Smooth muscle cell (in vitro differentiated cells): ENCODE measurements at regions not wholly inside any gene's neighbourhood (a gene's known extent, or its start where the extent isn't known, plus 50 kb on each side); places are given as distances from the start of the nearest gene placed in this dataset.

Experiments
- DNase-seq: peaks from one replicate; lab custom pipeline; 2025; ENCODE audit not compliant: unreplicated experiment; lab: John Stamatoyannopoulos, UW
- H2AFZ ChIP-seq: fragments of 200-600 bp; sonication (generic); 2 replicates; pipeline ENCODE4 v1.6.0; 2016; ENCODE audit warnings: antibody characterized with exemption, low read depth, mild to moderate bottlenecking
- H3F3A ChIP-seq: fragments of 200-600 bp; sonication (generic); 2 replicates; pipeline ENCODE4 v1.6.0; 2017; ENCODE audit warnings: antibody characterized with exemption, low read depth
- H3K27ac ChIP-seq: fragments of 200-600 bp; sonication (generic); 2 replicates; pipeline ENCODE4 v1.5.1; 2016; ENCODE audit warnings: low read depth, mild to moderate bottlenecking
- H3K27me3 ChIP-seq: fragments of 200-600 bp; sonication (generic); 2 replicates; pipeline ENCODE4 v1.6.1; 2016; ENCODE audit warnings: low read depth, mild to moderate bottlenecking
- H3K36me3 ChIP-seq: fragments of 200-600 bp; sonication (generic); 2 replicates; pipeline ENCODE4 v1.5.1; 2016; ENCODE audit warnings: low read depth
- H3K4me1 ChIP-seq: fragments of 200-600 bp; sonication (generic); 2 replicates; pipeline ENCODE4 v1.5.1; 2016; ENCODE audit warnings: low read depth
- H3K4me2 ChIP-seq: fragments of 200-600 bp; sonication (generic); 2 replicates; pipeline ENCODE4 v1.6.0; 2016; ENCODE audit warnings: mild to moderate bottlenecking
- H3K4me3 ChIP-seq: fragments of 200-600 bp; sonication (generic); 2 replicates; pipeline ENCODE4 v1.5.1; 2016; ENCODE audit warnings: mild to moderate bottlenecking
- H3K79me2 ChIP-seq: fragments of 200-600 bp; sonication (generic); 2 replicates; pipeline ENCODE4 v1.6.0; 2016; ENCODE audit warnings: low read depth, mild to moderate bottlenecking
- H3K9ac ChIP-seq: fragments of 200-600 bp; sonication (generic); 2 replicates; pipeline ENCODE4 v1.6.0; 2016; ENCODE audit warnings: low read depth
- H3K9me3 ChIP-seq: fragments of 200-600 bp; sonication (generic); replicated peaks from 2 replicates; pipeline ENCODE4 v1.5.1; 2016; ENCODE audit warnings: low read depth
- H4K20me1 ChIP-seq: fragments of 200-600 bp; sonication (generic); 2 replicates; pipeline ENCODE4 v1.6.0; 2016; ENCODE audit warnings: low read depth
- CTCF ChIP-seq: fragments of 200-600 bp; sonication (generic); IDR thresholded peaks from 2 replicates; pipeline ENCODE4 v1.5.1; 2017; ENCODE audit warnings: borderline replicate concordance, mild to moderate bottlenecking, antibody characterized with exemption; ENCODE audit not compliant: insufficient read depth, poor library complexity, severe bottlenecking
- WGBS: methylation state at CpG from one replicate; pipeline ENCODE4 v1.1.7; 2016; ENCODE audit warnings: low lambda C conversion rate; 5-methylcytosine and 5-hydroxymethylcytosine counted together

DNA sequence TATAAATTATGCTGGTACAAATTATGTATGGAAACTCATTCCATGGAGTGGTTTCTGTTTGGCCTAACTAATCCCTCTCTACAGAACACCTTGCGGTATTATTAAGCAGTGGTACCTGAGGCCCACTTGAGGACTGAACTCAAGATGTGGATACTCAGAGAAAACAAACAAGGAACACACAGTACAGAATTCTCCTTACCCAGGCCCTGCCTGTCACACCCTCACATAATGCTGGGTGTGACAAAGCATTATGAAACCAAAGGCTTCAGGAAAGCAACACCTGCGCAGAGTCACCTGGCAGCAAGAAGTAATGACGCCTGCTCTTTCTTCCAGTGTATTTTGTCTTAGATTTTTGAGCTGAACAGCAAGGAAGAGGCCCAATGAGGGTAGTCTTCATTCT, 264.7 kb downstream of the PAX3 start:
- peaks cover 7% of the 10 kb centered on the region for H3K4me1 ChIP-seq

DNA sequence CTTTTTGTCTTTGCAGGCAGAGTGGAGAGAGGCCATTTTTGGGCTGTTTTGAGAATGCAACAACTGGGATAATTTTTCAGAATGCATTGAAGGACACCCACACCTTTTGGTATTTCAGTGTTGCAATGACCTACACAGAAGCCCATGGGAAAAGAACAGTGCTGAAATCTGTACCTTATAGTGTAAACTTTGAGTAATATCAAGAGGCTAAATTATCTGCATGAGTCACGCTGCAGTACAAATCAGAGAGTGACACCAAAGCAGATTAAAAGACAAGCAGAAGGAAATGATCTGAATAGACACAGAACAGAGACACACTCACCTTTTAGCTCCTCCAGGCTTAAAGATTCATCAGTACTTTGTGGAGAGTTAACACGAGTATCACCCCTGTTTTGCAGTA, 265.3 kb downstream of the PAX3 start:
- DNase-seq, result no peak
- TF ChIP-seq CTCF, result no peak
- no peaks in the 10 kb centered on the region for H3K79me2 ChIP-seq
- H3F3A ChIP-seq, result no peaks in the 10 kb centered on the region
- no peak overlapping the region for H3K27ac ChIP-seq
- no peak overlapping the region for H3K4me2 ChIP-seq
- H2AFZ ChIP-seq, result no peak overlapping the region
- no peaks in the 10 kb centered on the region for H3K36me3 ChIP-seq
- peaks cover 37% of the 10 kb centered on the region for H3K27me3 ChIP-seq
- WGBS, result 80% methylated on average over 2 of the region's 2 CpGs
- peaks cover 5% of the 10 kb centered on the region for H3K4me1 ChIP-seq
- H3K4me3 ChIP-seq, result no peak overlapping the region
- H4K20me1 ChIP-seq, result no peaks in the 10 kb centered on the region
- H3K9ac ChIP-seq, result no peak overlapping the region
- no peaks in the 10 kb centered on the region for H3K9me3 ChIP-seq

More for the DNA sequence above, 264.7 kb downstream of the PAX3 start:
- Histone ChIP-seq H3K9me3 (no peaks in the 10 kb centered on the region), H3K27me3 (peaks cover 37% of the 10 kb centered on the region), H3K36me3 (no peaks in the 10 kb centered on the region), H3F3A (no peaks in the 10 kb centered on the region), H3K79me2 (no peaks in the 10 kb centered on the region), H3K4me3 (no peak overlapping the region), H2AFZ (no peak overlapping the region), H3K9ac (no peak overlapping the region), H3K4me2 (no peak overlapping the region), H3K27ac (no peak overlapping the region), H4K20me1 (no peaks in the 10 kb centered on the region)
- no peak for TF ChIP-seq CTCF
- WGBS, result 94% methylated on average over 3 of the region's 3 CpGs
- no peak for DNase-seq

DNA sequence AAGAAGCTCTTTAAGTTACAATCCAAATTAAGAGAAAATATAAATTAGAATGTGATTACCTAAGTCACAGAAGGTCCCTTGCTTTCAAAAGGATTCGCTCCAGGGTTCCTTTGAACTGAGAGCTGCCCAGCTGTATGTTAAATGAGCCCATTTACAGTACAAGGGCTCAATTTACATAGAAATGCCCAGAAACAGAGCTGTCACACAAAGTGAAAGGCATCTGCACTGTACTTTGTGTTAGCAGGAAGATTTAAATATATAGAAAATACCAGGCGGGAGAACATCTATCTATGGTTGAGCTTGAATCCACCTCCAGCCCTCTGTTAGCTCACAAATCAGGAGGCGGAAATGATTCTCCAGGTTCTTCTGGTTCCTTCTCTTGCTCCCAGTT, 272.9 kb downstream of the PAX3 start:
- TF ChIP-seq CTCF, result no peak
- H3K79me2 ChIP-seq, result no peaks in the 10 kb centered on the region
- no peak overlapping the region for H3K4me2 ChIP-seq
- no peaks in the 10 kb centered on the region for H3F3A ChIP-seq
- H3K36me3 ChIP-seq, result no peaks in the 10 kb centered on the region
- no peak overlapping the region for H3K4me3 ChIP-seq
- no peaks in the 10 kb centered on the region for H4K20me1 ChIP-seq
- no peak overlapping the region for H3K27ac ChIP-seq
- H3K9me3 ChIP-seq, result no peaks in the 10 kb centered on the region
- no peak overlapping the region for H3K9ac ChIP-seq
- peaks cover 22% of the 10 kb centered on the region for H3K27me3 ChIP-seq
- WGBS, result 7% methylated on average over 3 of the region's 3 CpGs
- no peak for DNase-seq
- peaks cover 13% of the 10 kb centered on the region for H3K4me1 ChIP-seq
- H2AFZ ChIP-seq, result no peak overlapping the region

- H3K27ac ChIP-seq, result no peak overlapping the region
- DNase-seq, result no peak
- WGBS, result 13% methylated on average over 8 of the region's 8 CpGs
- H3K4me2 ChIP-seq, result peak overlapping the region; percentile 61
- peaks cover 13% of the 10 kb centered on the region for H3K4me1 ChIP-seq
- peak overlapping the region; percentile 14 for H3K4me3 ChIP-seq
- H3K27me3 ChIP-seq, result peaks cover 22% of the 10 kb centered on the region
- H3F3A ChIP-seq, result no peaks in the 10 kb centered on the region
- H3K9ac ChIP-seq, result no peak overlapping the region
- no peaks in the 10 kb centered on the region for H3K9me3 ChIP-seq
- no peaks in the 10 kb centered on the region for H4K20me1 ChIP-seq
- no peaks in the 10 kb centered on the region for H3K79me2 ChIP-seq
- no peaks in the 10 kb centered on the region for H3K36me3 ChIP-seq
- peak; percentile 76 for TF ChIP-seq CTCF
- H2AFZ ChIP-seq, result no peak overlapping the region
Observed at GRCh38 chr2:222024932-222025880, 273.6 kb downstream of the PAX3 start.
